H1 (cell line): ENCODE measurements at regions not wholly inside any gene's neighbourhood (a gene's known extent, or its start where the extent isn't known, plus 50 kb on each side); places are given as distances from the start of the nearest gene placed in this dataset.

Source experiments
- CBX5 ChIP-seq: fragments of 300-800, 300-1000 bp; sonication (generic); IDR thresholded peaks from 2 replicates; pipeline ENCODE4 v1.7.1; 2016; ENCODE audit warnings: antibody characterized with exemption, low read length, low read depth
- JUN ChIP-seq: IDR thresholded peaks from 2 replicates; pipeline ENCODE4 v1.6.1; 2011; ENCODE audit warnings: low read depth, mild to moderate bottlenecking, improper control_type of control experiment, low read length
- RAD21 ChIP-seq, 2 experiments: IDR thresholded peaks in 1 of 2; conservative IDR thresholded peaks in 1 of 2; 2 replicates each; pipeline ENCODE4 v1.6.1; 2011; ENCODE audit warnings: low read depth in 2 of 2, low read length in 2 of 2, improper control_type of control experiment in 1 of 2, inconsistent platforms in 1 of 2, mild to moderate bottlenecking in 1 of 2, moderate library complexity in 1 of 2
- RXRA ChIP-seq: IDR thresholded peaks from 2 replicates; pipeline ENCODE4 v1.6.1; 2011; ENCODE audit warnings: low read depth, mild to moderate bottlenecking, low read length, moderate library complexity; ENCODE audit not compliant: insufficient read depth
- TAF1 ChIP-seq: IDR thresholded peaks from 2 replicates; pipeline ENCODE4 v1.6.1; 2011; ENCODE audit warnings: mild to moderate bottlenecking, low read depth, low read length

DNA sequence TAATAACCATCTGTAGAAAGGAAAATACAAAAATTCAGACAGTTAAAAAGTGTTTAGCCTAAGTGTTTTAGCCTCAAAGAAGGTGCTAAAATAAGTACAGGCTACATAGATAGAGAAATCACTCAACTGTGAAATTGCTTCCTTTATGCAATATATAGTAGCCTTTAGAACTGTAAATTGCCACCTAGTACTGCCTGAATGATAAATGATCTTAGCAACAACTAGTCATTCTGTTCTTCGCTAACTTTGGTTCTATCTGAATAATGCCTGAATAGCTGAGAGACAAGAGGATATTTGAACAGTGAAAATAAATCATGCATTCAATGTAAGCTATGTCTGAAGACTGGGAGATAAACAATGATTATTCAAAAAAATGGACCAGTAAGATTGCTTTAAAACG lies 603.3 kb upstream of the PTCHD4 start (continued):
- TF ChIP-seq RAD21 (IDR thresholded peaks at IDR 0.05 in 1 of 2, conservative IDR thresholded peaks at IDR 0.05 in 1 of 2; ENCODE audit: low read depth in 2 of 2, low read length in 2 of 2) (no peak), RXRA (no peak), TAF1 (no peak), JUN (no peak), CBX5 (no peak)
- TF ChIP-seq, all 59 proteins: peak for 0
